GM21786 (cell line): ENCODE measurements at regions not wholly inside any gene's neighbourhood (a gene's known extent, or its start where the extent isn't known, plus 50 kb on each side); places are given as distances from the start of the nearest gene placed in this dataset.

ENCODE experiments used
- ATAC-seq: cut with Tn5 transposase; IDR thresholded peaks from one replicate; pipeline ENCODE4 v1.9.1; 2021; ENCODE audit not compliant: unreplicated experiment

GRCh38 chr12:78683626-78684025 lies 180.9 kb upstream of the SYT1 start:
- ATAC-seq = no peak

DNA sequence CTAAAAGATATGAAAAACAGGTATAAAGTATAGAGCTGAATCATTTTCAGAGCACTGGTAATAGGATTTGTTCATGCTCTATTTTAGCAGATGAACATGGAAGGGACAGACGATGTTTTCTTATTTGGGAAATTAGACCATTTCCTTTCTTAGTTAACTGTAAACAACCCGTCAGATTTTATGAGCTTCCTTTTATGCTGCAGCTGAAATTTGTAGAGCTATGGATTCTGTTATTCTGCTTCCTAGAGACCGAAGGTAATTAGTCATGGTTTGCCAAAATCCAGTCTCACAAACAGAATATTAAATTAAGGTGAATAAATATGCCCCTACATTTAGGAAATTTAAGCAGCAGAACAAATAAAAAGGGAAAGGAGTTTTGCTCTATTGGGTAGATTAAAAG lies 180.2 kb upstream of the SYT1 start:
- ATAC-seq = no peak

- ATAC-seq = no peak
Observed at GRCh38 chr12:78695749-78696148, 168.8 kb upstream of the SYT1 start.

DNA sequence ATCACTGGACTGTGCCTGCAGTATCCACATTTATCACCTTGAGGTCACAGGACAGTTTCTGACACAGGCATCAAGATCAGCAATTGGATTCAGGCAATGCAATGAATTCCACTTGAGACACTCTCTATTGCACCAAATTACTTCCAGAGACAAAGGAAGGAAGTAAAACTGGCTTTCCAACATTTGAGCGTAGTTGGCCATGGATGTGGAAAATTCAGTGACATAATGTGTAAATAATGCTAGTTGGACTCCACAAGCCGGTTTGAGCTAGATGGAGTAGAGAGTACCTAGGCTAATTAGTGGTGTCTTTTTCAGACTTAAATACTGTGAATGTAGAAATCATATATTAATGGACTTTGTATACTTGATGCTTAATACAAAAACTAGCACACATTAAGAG lies 168.3 kb upstream of the SYT1 start:
- no peak for ATAC-seq

GRCh38 chr12:78697817-78698415 lies 166.7 kb upstream of the SYT1 start:
- ATAC-seq = no peak

GRCh38 chr12:78698747-78699146 lies 165.8 kb upstream of the SYT1 start:
- ATAC-seq = no peak

GRCh38 chr12:78700565-78700964 lies 164.0 kb upstream of the SYT1 start:
- ATAC-seq = no peak

DNA sequence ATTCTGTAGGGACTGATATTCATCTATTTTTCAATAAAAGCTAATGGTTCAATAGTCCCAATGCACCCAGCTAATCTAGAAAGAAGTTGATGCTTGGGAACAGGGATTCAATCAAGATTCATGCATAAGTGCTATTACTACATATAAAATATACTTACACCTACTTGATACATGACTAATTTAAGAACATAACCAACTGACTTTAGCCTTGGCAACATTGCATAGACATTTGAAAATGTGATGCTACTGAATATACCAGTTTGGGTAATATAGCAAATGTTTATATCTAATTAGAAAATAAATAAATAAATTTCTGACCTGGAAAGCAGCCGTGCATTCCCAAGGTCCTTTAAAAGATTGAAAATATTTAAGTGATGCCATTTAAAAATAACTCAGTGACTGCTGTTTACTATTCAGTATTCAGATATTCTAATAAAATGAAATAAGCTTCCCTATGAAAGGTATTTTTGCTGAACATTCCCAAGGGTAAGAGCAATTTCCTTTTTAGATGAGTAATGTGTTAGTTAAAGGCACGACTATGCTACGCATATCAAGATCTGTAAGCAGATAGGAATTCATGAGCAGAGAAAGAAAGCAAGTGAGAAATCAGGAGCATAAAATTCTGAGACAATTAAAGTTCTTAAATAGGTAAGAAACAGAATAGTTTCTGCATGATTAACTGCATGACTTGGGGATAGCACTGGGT lies 160.6 kb upstream of the SYT1 start:
- no peak for ATAC-seq

DNA sequence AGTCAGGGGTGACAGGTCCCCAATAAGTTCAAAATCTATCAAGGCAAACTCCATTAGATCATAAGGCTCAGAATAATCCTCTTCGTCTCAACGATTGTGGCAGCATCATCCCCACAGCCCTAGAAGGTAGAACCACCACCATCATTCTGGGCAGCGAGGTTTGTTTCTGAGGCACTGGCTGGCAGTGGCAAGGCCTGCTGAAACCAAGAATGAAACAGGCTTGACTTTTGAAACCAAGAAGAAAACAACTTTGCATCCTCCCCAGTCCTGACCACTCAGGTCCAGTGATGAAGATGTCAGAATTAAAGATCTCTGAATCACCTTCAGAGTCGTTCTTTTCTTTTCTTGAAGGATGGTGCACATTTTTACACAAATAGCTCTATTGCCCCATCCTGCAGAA lies 152.6 kb upstream of the SYT1 start:
- ATAC-seq = no peak

DNA sequence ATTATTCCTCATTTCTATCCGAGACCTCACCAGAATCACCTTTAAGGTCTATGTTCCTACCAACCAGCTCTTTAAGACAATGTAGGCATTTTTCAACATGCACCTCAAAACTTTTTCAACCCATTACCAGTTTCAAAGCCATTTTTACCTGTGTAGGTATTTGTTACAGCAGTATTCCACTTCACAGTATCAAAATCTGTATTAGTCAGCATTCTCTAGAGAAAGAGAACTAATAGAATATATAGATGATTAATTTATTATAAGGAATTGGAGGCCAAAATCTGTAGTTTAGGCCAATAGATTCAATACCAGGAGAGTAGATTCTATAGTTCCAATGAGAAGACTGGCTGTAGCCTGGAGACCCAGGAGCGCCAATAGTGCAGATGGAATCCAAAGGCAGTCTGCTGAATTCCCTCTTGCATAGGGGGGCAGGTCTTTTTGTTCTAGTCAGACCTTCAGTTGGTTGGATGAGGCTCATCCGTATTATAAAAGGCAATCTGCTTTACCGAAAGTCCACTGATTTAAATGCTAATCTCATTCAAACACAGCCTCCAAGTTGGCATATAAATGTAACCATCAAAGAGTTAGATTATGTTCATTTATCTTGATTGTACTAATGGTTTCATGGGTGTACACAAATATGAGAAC lies 151.6 kb upstream of the SYT1 start:
- no peak for ATAC-seq

DNA sequence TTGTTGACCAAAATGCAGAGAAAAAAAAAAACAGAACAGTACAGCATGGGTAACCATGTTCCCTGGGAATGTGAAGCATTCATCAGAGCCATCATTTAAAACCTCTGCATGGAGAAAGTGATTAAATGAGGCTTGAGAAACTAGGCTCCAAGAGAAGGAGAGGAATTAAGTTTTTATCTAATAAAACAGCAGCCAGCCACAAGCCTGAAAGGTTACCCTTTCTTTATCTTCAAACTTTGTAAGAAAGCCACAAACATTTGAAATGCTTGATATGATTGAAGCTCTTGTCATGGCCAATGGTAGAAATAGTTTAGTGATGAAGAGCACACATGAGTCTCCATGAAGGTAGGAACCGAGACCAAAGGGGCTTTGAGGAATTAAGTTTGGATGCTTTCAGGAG lies 144.9 kb upstream of the SYT1 start:
- no peak for ATAC-seq

DNA sequence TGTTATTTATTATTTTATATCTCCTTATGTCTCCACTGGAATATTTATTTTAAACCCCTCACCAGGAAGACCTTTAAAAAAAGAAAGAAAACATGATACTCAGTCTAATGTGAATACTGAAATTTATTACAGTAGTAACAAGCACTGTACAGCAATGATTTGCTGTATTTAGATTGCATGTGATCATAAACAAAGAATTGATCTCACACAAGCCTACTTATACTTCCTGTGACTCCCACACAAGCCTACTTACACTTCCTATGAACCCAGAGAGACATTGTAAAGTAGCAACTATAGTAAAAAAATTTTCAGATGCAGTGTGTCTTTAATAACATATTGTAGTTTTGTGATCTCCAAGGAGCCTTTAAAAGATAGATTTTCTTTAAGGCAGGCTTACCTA lies 142.7 kb upstream of the SYT1 start:
- ATAC-seq = no peak

DNA sequence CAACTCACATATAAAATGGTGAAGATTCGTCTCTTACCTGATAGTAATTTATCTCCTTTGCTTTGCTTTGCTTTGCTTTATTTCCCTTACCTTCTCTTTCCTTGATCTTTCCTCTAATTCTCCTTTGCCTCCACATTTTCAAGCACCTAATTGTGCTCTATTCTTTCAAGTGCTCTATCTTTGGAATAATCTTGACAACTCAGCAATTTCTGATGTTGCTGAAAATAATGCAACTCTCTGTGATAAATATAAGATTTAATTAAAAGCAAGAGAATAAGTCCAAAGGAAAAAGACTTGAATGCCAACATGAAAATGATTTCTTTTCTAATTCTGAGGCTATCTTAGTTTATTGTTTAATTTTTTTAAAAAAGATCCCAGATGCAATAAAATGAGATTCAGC lies 139.5 kb upstream of the SYT1 start:
- ATAC-seq = no peak

- no peak for ATAC-seq
Observed at GRCh38 chr12:78725951-78726580, 138.5 kb upstream of the SYT1 start.

DNA sequence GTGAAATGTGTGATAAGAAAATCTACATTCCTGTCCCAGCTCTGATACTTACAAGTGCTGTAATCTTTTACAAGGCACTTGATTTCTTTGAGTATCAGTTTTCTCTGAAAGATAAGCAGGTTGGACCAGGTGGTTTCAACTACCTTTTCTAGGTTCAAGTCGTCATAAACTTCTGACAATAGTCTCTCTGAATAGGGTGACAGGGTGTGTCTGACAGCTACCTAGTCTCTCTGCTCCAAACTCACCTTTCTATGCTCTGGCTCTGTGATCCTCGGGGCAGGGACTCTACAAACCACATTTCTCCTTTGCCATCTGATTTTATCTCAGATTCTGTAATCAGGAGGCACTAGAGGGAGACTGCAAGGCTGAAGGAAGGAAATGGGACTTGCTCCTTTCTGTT lies 137.7 kb upstream of the SYT1 start:
- no peak for ATAC-seq

DNA sequence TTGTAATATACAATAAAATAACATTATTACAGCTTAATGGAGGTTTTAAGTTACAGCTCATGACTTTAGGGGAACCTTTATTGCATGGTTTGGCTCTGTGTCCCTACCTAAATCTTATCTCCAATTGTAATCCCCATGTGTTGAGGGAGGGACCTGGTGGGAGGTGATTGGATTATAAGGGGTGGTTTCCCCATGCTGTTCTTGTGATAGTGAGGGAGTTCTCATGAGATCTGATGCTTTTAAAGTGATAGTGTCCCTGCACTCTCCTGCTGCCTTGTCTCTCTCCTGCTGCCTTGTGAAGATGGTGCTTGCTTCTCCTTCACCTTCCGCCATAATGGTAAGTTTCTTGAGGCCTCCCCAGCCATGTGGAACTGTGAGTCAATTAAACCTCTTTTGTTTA lies 132.1 kb upstream of the SYT1 start:
- ATAC-seq = no peak

GRCh38 chr12:78739653-78740052 lies 124.9 kb upstream of the SYT1 start:
- ATAC-seq = no peak

- no peak for ATAC-seq
Observed at GRCh38 chr12:78746001-78746400, 118.6 kb upstream of the SYT1 start.

DNA sequence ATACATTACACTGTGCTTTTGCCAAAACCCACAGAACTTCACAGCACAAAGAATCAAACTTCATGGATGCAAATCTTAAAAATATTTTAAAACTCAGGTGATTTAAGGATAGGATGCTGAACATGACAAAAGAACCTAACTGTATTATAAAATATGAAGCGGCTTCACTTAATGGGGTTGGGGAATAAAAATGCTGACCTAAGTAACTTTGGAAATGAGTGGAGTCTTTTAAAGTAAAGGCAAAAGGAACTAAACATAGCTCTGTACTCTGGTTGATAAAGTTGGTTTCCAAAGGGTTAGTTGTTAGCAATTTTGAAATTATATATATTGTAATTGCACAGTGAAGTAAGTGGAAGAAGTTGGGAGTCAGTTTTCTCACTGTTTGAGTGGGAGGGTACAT lies 111.5 kb upstream of the SYT1 start:
- ATAC-seq = no peak

DNA sequence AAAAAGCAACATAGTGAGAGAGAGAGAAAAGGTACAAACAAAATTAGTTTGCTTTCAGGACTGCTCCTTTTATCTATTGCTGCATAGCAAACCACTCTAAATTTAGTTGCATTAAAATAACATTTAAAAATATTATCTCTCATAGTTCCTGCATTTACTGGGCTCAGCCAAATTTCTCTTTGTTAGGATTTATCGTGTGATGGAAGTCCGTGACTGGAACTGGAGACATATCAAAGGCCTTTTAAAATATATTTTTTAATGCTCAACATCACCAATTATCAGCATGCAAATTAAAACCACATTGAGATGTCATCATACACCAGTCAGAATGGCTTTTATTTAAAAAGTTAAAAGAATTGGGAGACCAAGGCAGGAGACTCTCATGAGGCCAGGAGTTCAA lies 107.6 kb upstream of the SYT1 start:
- ATAC-seq = no peak

DNA sequence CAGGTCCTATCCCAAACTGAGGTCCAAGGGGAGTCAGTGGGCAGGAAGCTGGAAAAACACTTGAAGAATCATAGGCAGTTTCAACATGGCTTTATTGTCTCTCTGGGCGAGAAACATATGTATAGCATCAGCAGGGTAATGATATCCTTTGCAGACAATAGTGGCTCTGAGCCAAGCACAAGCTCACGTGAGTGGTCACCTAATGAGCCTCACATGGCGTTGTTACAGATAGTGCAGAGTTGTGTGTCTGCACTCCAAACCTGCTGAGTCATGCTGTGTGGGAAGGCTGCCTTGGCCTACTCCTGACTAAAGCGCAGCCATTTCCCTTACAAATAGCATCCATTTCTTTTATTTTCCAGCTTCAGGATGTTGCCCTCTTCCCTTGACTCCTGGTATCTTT lies 105.2 kb upstream of the SYT1 start:
- no peak for ATAC-seq

- ATAC-seq = no peak
Observed at GRCh38 chr12:78760906-78761305, 103.7 kb upstream of the SYT1 start.
